ENCODE measurements at regions not wholly inside any gene's neighbourhood (a gene's known extent, or its start where the extent isn't known, plus 50 kb on each side); places are given as distances from the start of the nearest gene placed in this dataset.

DNA sequence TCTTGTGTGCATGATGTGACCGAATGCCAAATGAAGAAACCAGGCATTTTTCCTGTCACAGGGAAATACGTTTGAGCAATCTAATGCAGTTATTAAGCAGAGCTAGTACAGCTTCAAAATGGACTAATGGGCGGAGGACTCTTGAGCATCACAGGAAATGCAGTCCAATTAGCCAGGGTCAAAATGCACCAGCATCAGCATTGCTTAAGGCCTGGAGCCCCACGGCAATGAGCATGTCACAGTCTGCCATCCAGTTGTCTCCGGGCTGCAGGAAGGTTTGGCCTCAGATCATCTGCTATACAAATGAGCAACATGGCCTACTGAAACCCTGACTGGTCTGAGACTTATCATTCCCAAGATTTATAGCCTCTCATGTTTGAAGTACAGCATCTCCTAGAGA lies 652.1 kb upstream of the SLC35B3 start:
- TF ChIP-seq CTCF (IDR thresholded peaks at IDR 0.05) (no peak), POLR2AphosphoS5 (IDR thresholded peaks at IDR 0.05; ENCODE audit: low read depth, low read length) (no peak), REST (IDR thresholded peaks at IDR 0.05; ENCODE audit: insufficient read depth in 1 of 2, low read depth in 2 of 2, low read length in 1 of 2) (no peak), TCF7L2 (IDR thresholded peaks at IDR 0.05; ENCODE audit: low read depth, low read length) (no peak), SIN3A (IDR thresholded peaks at IDR 0.05; ENCODE audit: borderline replicate concordance, insufficient read depth, low read depth, low read length) (no peak)

Data from Panc1 (cell line).